ENCODE measurements at regions not wholly inside any gene's neighbourhood (a gene's known extent, or its start where the extent isn't known, plus 50 kb on each side); places are given as distances from the start of the nearest gene placed in this dataset.

GRCh38 chr2:2846332-2847208, 515.5 kb upstream of the MYT1L start:
- H3K27ac ChIP-seq: no peak overlapping the region
- TF ChIP-seq EZH2 (IDR thresholded peaks at IDR 0.05; ENCODE audit: borderline replicate concordance): no peak
- no peak for TF ChIP-seq EZH2phosphoT487 (IDR thresholded peaks at IDR 0.05; ENCODE audit: low read depth, severe bottlenecking, unreplicated experiment)
- TF ChIP-seq CTCF (IDR thresholded peaks at IDR 0.05; ENCODE audit: poor library complexity): no peak
- peak; percentile 58 for DNase-seq (ENCODE audit: low spot score)
- WGBS (ENCODE audit: low lambda C conversion rate, missing lambda C conversion rate): 77% methylated on average over 17 of the region's 17 CpGs
- H3K4me2 ChIP-seq: no peak overlapping the region
- no peak overlapping the region for H2AFZ ChIP-seq
- no peak overlapping the region for H3K4me3 ChIP-seq
- H3K9me2 ChIP-seq (replicated peaks; ENCODE audit: insufficient read depth): no peaks in the 10 kb centered on the region
- H3K4me1 ChIP-seq (ENCODE audit: insufficient read depth): no peaks in the 10 kb centered on the region
- no peaks in the 10 kb centered on the region for H3K79me2 ChIP-seq
- no peaks in the 10 kb centered on the region for H3K9me3 ChIP-seq (ENCODE audit: low read depth)
- no peaks in the 10 kb centered on the region for H4K20me1 ChIP-seq (ENCODE audit: insufficient read depth, poor library complexity, severe bottlenecking)
- no peaks in the 10 kb centered on the region for H3K27me3 ChIP-seq
- H3K36me3 ChIP-seq (replicated peaks; ENCODE audit: insufficient read depth, low read depth): no peaks in the 10 kb centered on the region

GRCh38 chr2:2845806-2846315, 514.8 kb upstream of the MYT1L start:
- H3K79me2 ChIP-seq: no peaks in the 10 kb centered on the region
- no peaks in the 10 kb centered on the region for H3K9me2 ChIP-seq (replicated peaks; ENCODE audit: insufficient read depth)
- H4K20me1 ChIP-seq (ENCODE audit: insufficient read depth, poor library complexity, severe bottlenecking): no peaks in the 10 kb centered on the region
- DNase-seq (ENCODE audit: low spot score): no peak
- no peaks in the 10 kb centered on the region for H3K9me3 ChIP-seq (ENCODE audit: low read depth)
- no peak overlapping the region for H3K4me3 ChIP-seq
- H2AFZ ChIP-seq: no peak overlapping the region
- TF ChIP-seq EZH2phosphoT487 (IDR thresholded peaks at IDR 0.05; ENCODE audit: low read depth, severe bottlenecking, unreplicated experiment) (no peak), EZH2 (IDR thresholded peaks at IDR 0.05; ENCODE audit: borderline replicate concordance) (no peak), CTCF (IDR thresholded peaks at IDR 0.05; ENCODE audit: poor library complexity) (no peak)
- no peaks in the 10 kb centered on the region for H3K27me3 ChIP-seq
- 84% methylated on average over 14 of the region's 14 CpGs for WGBS (ENCODE audit: low lambda C conversion rate, missing lambda C conversion rate)
- H3K36me3 ChIP-seq (replicated peaks; ENCODE audit: insufficient read depth, low read depth): no peaks in the 10 kb centered on the region
- no peaks in the 10 kb centered on the region for H3K4me1 ChIP-seq (ENCODE audit: insufficient read depth)
- no peak overlapping the region for H3K27ac ChIP-seq
- H3K4me2 ChIP-seq: no peak overlapping the region

GRCh38 chr2:2845267-2845666, 514.2 kb upstream of the MYT1L start:
- Histone ChIP-seq H3K9me3 (ENCODE audit: low read depth) (no peaks in the 10 kb centered on the region), H4K20me1 (ENCODE audit: insufficient read depth, poor library complexity, severe bottlenecking) (no peaks in the 10 kb centered on the region), H3K27ac (no peak overlapping the region), H3K4me1 (ENCODE audit: insufficient read depth) (no peaks in the 10 kb centered on the region), H3K9me2 (replicated peaks; ENCODE audit: insufficient read depth) (no peaks in the 10 kb centered on the region), H3K27me3 (no peaks in the 10 kb centered on the region), H2AFZ (no peak overlapping the region), H3K4me2 (no peak overlapping the region), H3K79me2 (no peaks in the 10 kb centered on the region), H3K36me3 (replicated peaks; ENCODE audit: insufficient read depth, low read depth) (no peaks in the 10 kb centered on the region), H3K4me3 (no peak overlapping the region)
- no peak for TF ChIP-seq EZH2 (IDR thresholded peaks at IDR 0.05; ENCODE audit: borderline replicate concordance)
- no peak for TF ChIP-seq CTCF (IDR thresholded peaks at IDR 0.05; ENCODE audit: poor library complexity)
- no peak for TF ChIP-seq EZH2phosphoT487 (IDR thresholded peaks at IDR 0.05; ENCODE audit: low read depth, severe bottlenecking, unreplicated experiment)
- WGBS (ENCODE audit: low lambda C conversion rate, missing lambda C conversion rate): 91% methylated on average over 11 of the region's 11 CpGs
- DNase-seq (ENCODE audit: low spot score): no peak
